IMR-90 (cell line): ENCODE measurements at regions not wholly inside any gene's neighbourhood (a gene's known extent, or its start where the extent isn't known, plus 50 kb on each side); places are given as distances from the start of the nearest gene placed in this dataset.

Experiments used
- ATAC-seq: fragments of 200-7000 bp; cut with Tn5 transposase; 2 replicates; pipeline ENCODE4 v1.9.1; 2020; ENCODE audit warnings: low read depth, mild to moderate bottlenecking, moderate library complexity
- BruUV-seq: library from RNA; stranded (reverse); fragments of 400-500 nt; replicated peaks from 2 replicates; lab custom pipeline; 2021; lab: Mats Ljungman, UMichigan
- CTCF ChIA-PET: fragments of 300-600 bp; formaldehyde crosslinking; extraction: SDS; loops from one replicate; lab custom pipeline; 2021; ENCODE audit warnings: antibody characterized with exemption; lab: Yijun Ruan, JAX
- POLR2A ChIA-PET: fragments of 300-600 bp; sonication (Branson Sonifier 250); formaldehyde crosslinking; loops from one replicate; lab custom pipeline; 2022; ENCODE audit warnings: antibody characterized with exemption; ENCODE audit not compliant: unreplicated experiment; lab: Charles Lee
- DNase-seq: peaks from one replicate; pipeline ENCODE4 v3.0.0; 2013
- H2AFZ ChIP-seq: replicated peaks from 2 replicates; pipeline ENCODE3; 2013; ENCODE audit warnings: low read length, mild to moderate bottlenecking; ENCODE audit not compliant: poor library complexity
- H2AK5ac ChIP-seq: 2 replicates; pipeline ENCODE4 v1.6.1; 2013; ENCODE audit warnings: low read depth, low read length, inconsistent platforms
- H2AK9ac ChIP-seq: replicated peaks from 2 replicates; pipeline ENCODE3; 2013; ENCODE audit warnings: mild to moderate bottlenecking, low read depth, low read length, moderate library complexity; ENCODE audit not compliant: poor library complexity
- H2BK120ac ChIP-seq: 2 replicates; pipeline ENCODE4 v1.6.1; 2013; ENCODE audit warnings: low read depth, low read length, inconsistent platforms
- H2BK15ac ChIP-seq: 3 replicates; pipeline ENCODE4 v1.6.1; 2013; ENCODE audit warnings: low read depth, low read length, inconsistent platforms
- H2BK20ac ChIP-seq: 2 replicates; pipeline ENCODE4 v1.6.1; 2013; ENCODE audit warnings: low read depth, mild to moderate bottlenecking, inconsistent platforms, low read length, moderate library complexity
- H2BK5ac ChIP-seq: 2 replicates; pipeline ENCODE4 v1.6.1; 2013; ENCODE audit warnings: mild to moderate bottlenecking, low read depth, low read length, inconsistent platforms; ENCODE audit not compliant: poor library complexity, severe bottlenecking
- H3K14ac ChIP-seq: replicated peaks from 2 replicates; pipeline ENCODE4 v1.6.1; 2013; ENCODE audit warnings: low read depth, low read length, inconsistent platforms
- H3K18ac ChIP-seq: 2 replicates; pipeline ENCODE4 v1.6.1; 2013; ENCODE audit warnings: low read depth, low read length, control low read depth
- H3K23ac ChIP-seq: 2 replicates; pipeline ENCODE4 v1.6.1; 2013; ENCODE audit warnings: low read depth, low read length, inconsistent platforms
- H3K27ac ChIP-seq: 2 replicates; pipeline ENCODE4 v1.5.1; 2013; ENCODE audit warnings: mild to moderate bottlenecking, control low read depth, low read length; ENCODE audit not compliant: insufficient read depth
- H3K27me3 ChIP-seq: 2 replicates; pipeline ENCODE4 v1.6.1; 2013; ENCODE audit warnings: low read length; ENCODE audit not compliant: control insufficient read depth, insufficient read depth
- H3K36me3 ChIP-seq: 2 replicates; pipeline ENCODE4 v1.6.1; 2013; ENCODE audit warnings: low read length, mixed read lengths; ENCODE audit not compliant: control insufficient read depth, insufficient read depth
- H3K4ac ChIP-seq: 2 replicates; pipeline ENCODE4 v1.6.1; 2013; ENCODE audit warnings: low read depth, low read length, inconsistent platforms
- H3K4me1 ChIP-seq: 2 replicates; pipeline ENCODE4 v1.6.1; 2013; ENCODE audit warnings: low read length, mixed read lengths; ENCODE audit not compliant: control insufficient read depth, insufficient read depth
- H3K4me2 ChIP-seq: 2 replicates; pipeline ENCODE4 v1.6.1; 2013; ENCODE audit warnings: low read depth, mild to moderate bottlenecking, control low read depth, low read length, moderate library complexity
- H3K4me3 ChIP-seq: 2 replicates; pipeline ENCODE4 v1.5.1; 2013; ENCODE audit warnings: low read depth, mild to moderate bottlenecking, control low read depth, low read length, moderate library complexity; ENCODE audit not compliant: insufficient read depth
- H3K56ac ChIP-seq: 2 replicates; pipeline ENCODE4 v1.6.1; 2013; ENCODE audit warnings: low read length, inconsistent platforms; ENCODE audit not compliant: insufficient read depth; ENCODE audit errors: extremely low read depth
- H3K79me1 ChIP-seq, 2 experiments: 2 replicates each; pipeline ENCODE4 v1.6.1; 2013; ENCODE audit warnings: low read length in 2 of 2, inconsistent platforms in 1 of 2, low read depth in 1 of 2
- H3K9ac ChIP-seq: 2 replicates; pipeline ENCODE4 v1.6.1; 2013; ENCODE audit warnings: low read depth, low read length, control low read depth
- H3K9me1 ChIP-seq: 2 replicates; pipeline ENCODE4 v1.6.1; 2013; ENCODE audit warnings: low read length, inconsistent platforms; ENCODE audit not compliant: insufficient read depth
- H3K9me3 ChIP-seq: 2 replicates; pipeline ENCODE4 v1.6.1; 2013; ENCODE audit warnings: low read length; ENCODE audit not compliant: control insufficient read depth, insufficient read depth
- H4K20me1 ChIP-seq: 2 replicates; pipeline ENCODE4 v1.6.1; 2013; ENCODE audit warnings: low read length, inconsistent platforms; ENCODE audit not compliant: insufficient read depth
- H4K5ac ChIP-seq: 2 replicates; pipeline ENCODE4 v1.6.1; 2013; ENCODE audit warnings: mild to moderate bottlenecking, low read depth, low read length, control low read depth
- H4K8ac ChIP-seq, 2 experiments: 2 replicates each; pipeline ENCODE4 v1.6.1; 2013; ENCODE audit warnings: low read depth in 2 of 2, low read length in 2 of 2, control low read depth in 1 of 2, inconsistent platforms in 1 of 2
- H4K91ac ChIP-seq: 2 replicates; pipeline ENCODE4 v1.6.1; 2013; ENCODE audit warnings: low read depth, low read length, inconsistent platforms; ENCODE audit not compliant: insufficient read depth
- BHLHE40 ChIP-seq: fragments of 150-350 bp; IDR thresholded peaks from 2 replicates; pipeline ENCODE4 v1.6.1; 2016; ENCODE audit warnings: mild to moderate bottlenecking, low read depth, low read length
- CEBPB ChIP-seq: IDR thresholded peaks from 2 replicates; pipeline ENCODE4 v1.6.1; 2012; ENCODE audit warnings: low read depth, low read length, improper control_type of control experiment
- CHD1 ChIP-seq: IDR thresholded peaks from 2 replicates; pipeline ENCODE4 v1.6.1; 2012; ENCODE audit warnings: low read depth, low read length, improper control_type of control experiment
- CTCF ChIP-seq: conservative IDR thresholded peaks from 2 replicates; pipeline ENCODE4 v1.5.1; 2012; ENCODE audit warnings: mild to moderate bottlenecking, low read depth, low read length, improper control_type of control experiment
- ELK1 ChIP-seq: fragments of 150-350 bp; IDR thresholded peaks from 2 replicates; pipeline ENCODE4 v1.6.1; 2016; ENCODE audit warnings: low read depth, mild to moderate bottlenecking, low read length, moderate library complexity, borderline replicate concordance
- FOS ChIP-seq: fragments of 150-350 bp; IDR thresholded peaks from 2 replicates; pipeline ENCODE4 v1.6.1; 2016; ENCODE audit warnings: low read depth, low read length
- MAZ ChIP-seq: IDR thresholded peaks from 2 replicates; pipeline ENCODE4 v1.6.1; 2012; ENCODE audit warnings: low read depth, mild to moderate bottlenecking, low read length, improper control_type of control experiment, moderate library complexity, borderline replicate concordance
- MXI1 ChIP-seq: IDR thresholded peaks from 2 replicates; pipeline ENCODE4 v1.6.1; 2012; ENCODE audit warnings: low read depth, mild to moderate bottlenecking, low read length, moderate library complexity, borderline replicate concordance
- NFE2L2 ChIP-seq: fragments of 150-350 bp; IDR thresholded peaks from 2 replicates; pipeline ENCODE4 v1.6.1; 2016; ENCODE audit warnings: low read depth, mild to moderate bottlenecking, low read length
- POLR2A ChIP-seq: IDR thresholded peaks from 2 replicates; pipeline ENCODE4 v1.6.1; 2012; ENCODE audit warnings: mild to moderate bottlenecking, low read depth, low read length
- RAD21 ChIP-seq: IDR thresholded peaks from 2 replicates; pipeline ENCODE4 v1.6.1; 2012; ENCODE audit warnings: low read length, improper control_type of control experiment
- RCOR1 ChIP-seq: IDR thresholded peaks from 2 replicates; pipeline ENCODE4 v1.6.1; 2012; ENCODE audit warnings: mild to moderate bottlenecking, low read length, improper control_type of control experiment; ENCODE audit not compliant: insufficient replicate concordance
- RFX5 ChIP-seq: IDR thresholded peaks from 2 replicates; pipeline ENCODE4 v1.8.0; 2012; ENCODE audit warnings: low read depth, mild to moderate bottlenecking, low read length, moderate library complexity
- SMC3 ChIP-seq: fragments of 150-350 bp; IDR thresholded peaks from 2 replicates; pipeline ENCODE4 v1.6.1; 2016; ENCODE audit warnings: low read depth, mild to moderate bottlenecking, antibody characterized with exemption, low read length, moderate library complexity
- WGBS, 2 experiments: methylation state at CpG; one replicate each; pipeline versions ENCODE4 v1.1.5 to v1.1.7; 2013; ENCODE audit warnings: missing lambda C conversion rate in 2 of 2; ENCODE audit not compliant: insufficient read length in 1 of 2; ENCODE audit errors: extremely low coverage in 2 of 2; 5-methylcytosine and 5-hydroxymethylcytosine counted together
- dilution Hi-C: fragments of 300-500 bp; cut with HindIII; formaldehyde crosslinking; loops from one replicate; pipeline ENCODE4 v1.14.3; 2018; ENCODE audit warnings: low sequenced_read_pairs; ENCODE audit not compliant: unreplicated experiment
- in situ Hi-C: fragments of 300-500 bp; cut with MboI; formaldehyde crosslinking; loops from 3 replicates; pipeline ENCODE4 v1.14.3; 2019; ENCODE audit warnings: low sequenced_read_pairs, inconsistent platforms, mixed read lengths
- intact Hi-C: fragments of 100-400 bp; cut with micrococcal nuclease; formaldehyde crosslinking; loops from 2 replicates; pipeline ENCODE4 v1.10.0; 2022

- no peaks in the 10 kb centered on the region for H3K9me3 ChIP-seq
- intact Hi-C loops, result no loop called here
- WGBS, 2 experiments, result no CpG with 5 or more reads among the region's 2 CpGs
These were observed 138.9 kb downstream of the FOXD2 start for GRCh38 chr1:47576758-47577115.

More at GRCh38 chr1:47576758-47577115, 138.9 kb downstream of the FOXD2 start:
- in situ Hi-C loops, result no loop called here
- no peak overlapping the region for H3K18ac ChIP-seq
- H2BK5ac ChIP-seq, result no peak overlapping the region
- no peaks in the 10 kb centered on the region; the same call in 1 of the 2 replicates for H3K4me1 ChIP-seq
- H3K4ac ChIP-seq, result no peak overlapping the region
- no peaks in the 10 kb centered on the region for H3K36me3 ChIP-seq
- H3K56ac ChIP-seq, result no peak overlapping the region
- H3K14ac ChIP-seq, result no peak overlapping the region
- no peak overlapping the region for H2BK20ac ChIP-seq
- no peak overlapping the region for H2AK9ac ChIP-seq
- no peak overlapping the region for H3K23ac ChIP-seq
- no peak for ATAC-seq
- POLR2A ChIA-PET, result no interaction called here
- H2AFZ ChIP-seq, result no peak overlapping the region
- no peaks in the 10 kb centered on the region for H3K79me1 ChIP-seq
- DNase-seq, result no peak
- H3K27ac ChIP-seq, result no peak overlapping the region
- H3K9ac ChIP-seq, result no peak overlapping the region
- no peak overlapping the region for H3K4me3 ChIP-seq
- H4K5ac ChIP-seq, result no peak overlapping the region
- H2BK120ac ChIP-seq, result no peak overlapping the region
- no peak overlapping the region for H3K4me2 ChIP-seq
- H2AK5ac ChIP-seq, result no peak overlapping the region
- H4K8ac ChIP-seq, result no peak overlapping the region
- H4K20me1 ChIP-seq, result no peaks in the 10 kb centered on the region
- no peak for TF ChIP-seq BHLHE40
- TF ChIP-seq FOS, result no peak
- TF ChIP-seq MXI1, result no peak
- no peak for TF ChIP-seq CHD1
- no peak for TF ChIP-seq CTCF
- TF ChIP-seq MAZ, result no peak
- no peak for TF ChIP-seq NFE2L2
- TF ChIP-seq POLR2A, result no peak
- TF ChIP-seq SMC3, result no peak
- TF ChIP-seq RCOR1, result no peak
- no peak for TF ChIP-seq RFX5
- no peak for TF ChIP-seq RAD21
- TF ChIP-seq ELK1, result no peak
- no peak for TF ChIP-seq CEBPB
- BruUV-seq, result no TSS peak
- CTCF ChIA-PET, result no interaction called here
- H4K91ac ChIP-seq, result no peak overlapping the region
- no peaks in the 10 kb centered on the region; the same call in 1 of the 2 replicates for H3K9me1 ChIP-seq
- H2BK15ac ChIP-seq, result no peak overlapping the region
- H3K27me3 ChIP-seq, result peaks cover 16% of the 10 kb centered on the region
- dilution Hi-C loops, result no loop called here
